Large intestine (tissue), 3 donors: ENCODE measurements at regions not wholly inside any gene's neighbourhood (a gene's known extent, or its start where the extent isn't known, plus 50 kb on each side); places are given as distances from the start of the nearest gene placed in this dataset.

Experiments used
- DNase-seq, 2 donors: peaks; one replicate each; pipeline versions ENCODE4 v3.0.0 to v3.0.0-alpha.2; 2013
- H3K27ac ChIP-seq: one replicate; pipeline ENCODE4 v1.5.1; 2013; ENCODE audit warnings: low read length
- H3K27me3 ChIP-seq: 2 replicates; pipeline ENCODE4 v1.6.1; 2013; ENCODE audit warnings: low read length; ENCODE audit not compliant: control insufficient read depth, insufficient read depth
- H3K36me3 ChIP-seq: 2 replicates; pipeline ENCODE4 v1.6.1; 2013; ENCODE audit warnings: low read length; ENCODE audit not compliant: control insufficient read depth, insufficient read depth
- H3K4me1 ChIP-seq: one replicate; pipeline ENCODE4 v1.6.1; 2013; ENCODE audit warnings: low read length; ENCODE audit not compliant: control insufficient read depth, insufficient read depth
- H3K4me3 ChIP-seq: one replicate; pipeline ENCODE4 v1.5.1; 2013; ENCODE audit warnings: low read length
- H3K9me3 ChIP-seq: one replicate; pipeline ENCODE4 v1.6.1; 2013; ENCODE audit warnings: mild to moderate bottlenecking, low read depth, low read length, moderate library complexity; ENCODE audit not compliant: control insufficient read depth
- WGBS: methylation state at CpG from one replicate; pipeline ENCODE4 v1.1.5; 2013; ENCODE audit warnings: low lambda C conversion rate; ENCODE audit not compliant: insufficient coverage; 5-methylcytosine and 5-hydroxymethylcytosine counted together

DNA sequence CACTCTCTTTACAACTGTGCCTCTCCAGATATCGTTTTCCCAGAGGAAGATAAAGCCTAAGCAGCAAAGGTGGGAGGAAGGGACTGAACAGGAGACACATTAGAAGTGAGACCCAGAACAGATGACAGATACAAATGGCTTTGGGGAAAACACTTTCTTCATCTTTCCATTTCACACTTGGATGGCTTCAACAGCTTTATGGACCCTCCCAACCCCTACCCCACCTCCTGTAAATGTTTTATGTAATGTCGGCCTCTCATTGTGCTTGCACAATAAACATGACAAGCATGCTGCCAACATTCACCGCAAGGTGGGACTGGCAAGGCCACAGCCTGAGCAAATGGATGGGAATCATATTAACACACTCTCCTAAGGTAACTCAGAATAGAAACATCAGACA, 1088.6 kb downstream of the TUSC7 start:
- no peaks in the 10 kb centered on the region for H3K27me3 ChIP-seq
- H3K4me1 ChIP-seq, result no peaks in the 10 kb centered on the region
- no peaks in the 10 kb centered on the region for H3K36me3 ChIP-seq
- DNase-seq, result no peak
- H3K27ac ChIP-seq, result no peak overlapping the region
- no peaks in the 10 kb centered on the region for H3K9me3 ChIP-seq
- H3K4me3 ChIP-seq, result no peak overlapping the region
- WGBS, result no CpG with 5 or more reads among the region's 3 CpGs

GRCh38 chr3:117798687-117799386, 1089.3 kb downstream of the TUSC7 start:
- no peak overlapping the region for H3K4me3 ChIP-seq
- no peak for DNase-seq
- H3K9me3 ChIP-seq, result no peaks in the 10 kb centered on the region
- 100% methylated on average over 1 of the region's 6 CpGs for WGBS
- no peak overlapping the region for H3K27ac ChIP-seq
- no peaks in the 10 kb centered on the region for H3K4me1 ChIP-seq
- H3K27me3 ChIP-seq, result no peaks in the 10 kb centered on the region
- no peaks in the 10 kb centered on the region for H3K36me3 ChIP-seq

GRCh38 chr3:117799387-117799735, 1089.8 kb downstream of the TUSC7 start:
- no peak for DNase-seq
- H3K4me3 ChIP-seq, result no peak overlapping the region
- WGBS, result 100% methylated on average over 1 of the region's 2 CpGs
- H3K27me3 ChIP-seq, result no peaks in the 10 kb centered on the region
- H3K27ac ChIP-seq, result no peak overlapping the region
- no peaks in the 10 kb centered on the region for H3K9me3 ChIP-seq
- H3K36me3 ChIP-seq, result no peaks in the 10 kb centered on the region
- no peaks in the 10 kb centered on the region for H3K4me1 ChIP-seq

- WGBS, result no CpG with 5 or more reads among the region's 2 CpGs
- H3K27me3 ChIP-seq, result no peaks in the 10 kb centered on the region
- H3K27ac ChIP-seq, result no peak overlapping the region
- H3K4me1 ChIP-seq, result no peaks in the 10 kb centered on the region
- no peaks in the 10 kb centered on the region for H3K36me3 ChIP-seq
- DNase-seq, result no peak
- H3K4me3 ChIP-seq, result no peak overlapping the region
- H3K9me3 ChIP-seq, result no peaks in the 10 kb centered on the region
These were observed 1092.3 kb downstream of the TUSC7 start for GRCh38 chr3:117801912-117802239.

DNA sequence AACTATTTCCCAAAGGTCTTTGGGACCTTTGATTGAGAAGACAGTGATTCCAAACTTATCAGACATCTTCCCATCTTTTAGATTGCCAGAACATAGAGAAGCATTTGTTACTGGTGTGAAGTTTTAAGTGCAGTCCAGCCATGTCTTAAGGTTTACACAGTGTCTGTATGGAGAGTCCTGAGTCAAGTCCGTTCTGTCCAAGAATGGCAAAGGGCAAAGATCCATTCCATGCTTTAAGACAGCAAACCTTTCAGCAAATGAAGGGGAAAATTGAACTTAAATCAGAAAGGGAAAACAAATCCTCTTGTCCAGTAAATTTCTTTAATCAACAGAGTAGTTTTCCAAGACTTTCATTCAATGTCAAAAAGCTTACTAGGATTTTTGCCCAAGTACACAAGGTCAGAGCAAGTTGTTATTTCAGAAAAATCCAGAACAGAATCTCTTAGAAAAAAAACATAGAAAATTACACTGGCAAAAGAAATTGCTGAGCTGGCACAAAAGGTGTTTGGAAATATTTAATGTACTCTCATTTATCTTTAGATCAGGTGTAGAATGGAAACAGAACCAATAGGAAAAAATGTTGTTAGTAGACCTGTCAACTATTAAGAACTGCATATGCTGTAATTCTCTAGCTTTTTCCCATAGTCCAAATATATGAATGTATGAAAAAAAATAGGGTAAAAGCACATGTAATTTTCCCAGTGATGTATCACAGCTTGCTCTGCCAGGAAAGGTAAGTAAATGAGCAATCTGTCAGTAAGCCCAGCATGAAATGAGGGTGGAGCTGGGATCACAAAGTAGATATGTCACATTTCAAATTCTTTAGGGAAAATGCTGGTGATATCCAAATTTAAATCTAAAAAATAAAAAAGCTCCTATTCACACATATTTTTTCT, 1099.9 kb downstream of the TUSC7 start:
- no peaks in the 10 kb centered on the region for H3K9me3 ChIP-seq
- no peaks in the 10 kb centered on the region for H3K27me3 ChIP-seq
- no peak overlapping the region for H3K27ac ChIP-seq
- H3K4me3 ChIP-seq, result no peak overlapping the region
- WGBS, result no CpG with 5 or more reads among the region's 1 CpG
- DNase-seq, result no peak
- no peaks in the 10 kb centered on the region for H3K36me3 ChIP-seq
- H3K4me1 ChIP-seq, result no peaks in the 10 kb centered on the region

DNA sequence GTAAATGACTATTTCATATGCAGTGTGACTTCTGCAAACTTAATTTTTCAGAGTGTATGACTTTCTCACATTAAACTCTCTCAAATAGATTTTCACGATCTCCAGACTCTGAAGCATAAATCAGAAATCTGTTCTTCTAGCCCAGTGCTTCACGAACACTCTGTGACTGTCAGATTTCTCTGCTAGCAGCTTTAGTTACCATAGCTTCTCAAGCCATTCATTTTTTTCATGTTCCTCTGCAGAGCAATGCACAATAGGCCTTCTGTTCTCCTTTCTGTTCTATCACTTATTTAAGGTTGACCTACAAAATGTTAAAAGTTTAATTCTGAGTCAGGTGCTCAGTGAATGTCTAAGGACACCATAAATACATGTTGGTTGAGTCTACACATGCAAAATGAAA, 1102.2 kb downstream of the TUSC7 start:
- no peak for DNase-seq
- no peaks in the 10 kb centered on the region for H3K4me1 ChIP-seq

GRCh38 chr3:117814975-117815374, 1105.4 kb downstream of the TUSC7 start:
- Histone ChIP-seq H3K4me3 (no peak overlapping the region), H3K27me3 (no peaks in the 10 kb centered on the region), H3K4me1 (no peaks in the 10 kb centered on the region), H3K36me3 (no peaks in the 10 kb centered on the region), H3K9me3 (no peaks in the 10 kb centered on the region), H3K27ac (no peak overlapping the region)
- DNase-seq, result no peak
- WGBS, result 61% methylated on average over 2 of the region's 2 CpGs

More for the DNA sequence above, 1102.2 kb downstream of the TUSC7 start:
- H3K9me3 ChIP-seq, result no peaks in the 10 kb centered on the region
- no peak overlapping the region for H3K27ac ChIP-seq
- WGBS, result 90% methylated on average over 2 of the region's 2 CpGs
- H3K4me3 ChIP-seq, result no peak overlapping the region
- no peaks in the 10 kb centered on the region for H3K36me3 ChIP-seq
- H3K27me3 ChIP-seq, result no peaks in the 10 kb centered on the region

DNA sequence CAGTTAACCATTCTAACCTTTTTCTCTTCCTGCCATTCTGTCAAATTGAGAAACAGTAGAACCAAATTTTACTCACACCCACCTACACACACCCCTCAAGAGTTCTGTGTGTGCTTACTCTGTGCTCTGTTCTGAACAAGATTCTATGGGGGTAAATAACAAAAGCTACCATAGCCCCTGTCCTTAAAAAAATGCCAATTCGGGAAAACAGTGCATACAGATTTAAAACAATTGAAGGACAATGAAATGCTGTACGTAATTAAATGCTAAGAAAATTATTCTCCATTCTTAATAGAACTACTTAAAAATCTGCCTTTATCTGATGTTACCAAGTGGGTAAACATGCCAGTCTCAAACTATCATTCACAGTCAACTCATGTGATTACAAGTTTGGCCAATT, 1107.5 kb downstream of the TUSC7 start:
- Histone ChIP-seq H3K27me3 (no peaks in the 10 kb centered on the region), H3K9me3 (no peaks in the 10 kb centered on the region), H3K4me3 (no peak overlapping the region), H3K27ac (no peak overlapping the region), H3K36me3 (no peaks in the 10 kb centered on the region), H3K4me1 (no peaks in the 10 kb centered on the region)
- DNase-seq, result no peak
- WGBS, result 60% methylated on average over 1 of the region's 2 CpGs

- WGBS, result no CpG with 5 or more reads among the region's 1 CpG
- no peaks in the 10 kb centered on the region for H3K36me3 ChIP-seq
- DNase-seq, result no peak
- H3K27me3 ChIP-seq, result no peaks in the 10 kb centered on the region
- no peaks in the 10 kb centered on the region for H3K9me3 ChIP-seq
- no peak overlapping the region for H3K4me3 ChIP-seq
- H3K27ac ChIP-seq, result no peak overlapping the region
- no peaks in the 10 kb centered on the region for H3K4me1 ChIP-seq
These were observed 1109.0 kb downstream of the TUSC7 start for GRCh38 chr3:117818592-117818991.

GRCh38 chr3:117820658-117821299, 1111.2 kb downstream of the TUSC7 start:
- Histone ChIP-seq H3K4me3 (no peak overlapping the region), H3K36me3 (no peaks in the 10 kb centered on the region), H3K27ac (no peak overlapping the region), H3K27me3 (no peaks in the 10 kb centered on the region), H3K9me3 (no peaks in the 10 kb centered on the region), H3K4me1 (no peaks in the 10 kb centered on the region)
- DNase-seq, result no peak
- 100% methylated on average over 1 of the region's 3 CpGs for WGBS
